ENCODE measurements at regions not wholly inside any gene's neighbourhood (a gene's known extent, or its start where the extent isn't known, plus 50 kb on each side); places are given as distances from the start of the nearest gene placed in this dataset.

GRCh38 chr2:2859732-2860131 is 517.9 kb downstream of the EIPR1 start:
- TF ChIP-seq FOS (IDR thresholded peaks at IDR 0.05; ENCODE audit: low read depth, low read length) (no peak), POLR2A (IDR thresholded peaks at IDR 0.05; ENCODE audit: low read depth, low read length) (no peak), NFE2L2 (IDR thresholded peaks at IDR 0.05; ENCODE audit: low read depth, low read length) (no peak), SMC3 (IDR thresholded peaks at IDR 0.05; ENCODE audit: low read depth, low read length) (no peak), MXI1 (IDR thresholded peaks at IDR 0.05; ENCODE audit: borderline replicate concordance, low read depth, low read length) (no peak), CEBPB (IDR thresholded peaks at IDR 0.05; ENCODE audit: low read depth, low read length) (no peak), RAD21 (IDR thresholded peaks at IDR 0.05; ENCODE audit: low read length) (no peak), RCOR1 (IDR thresholded peaks at IDR 0.05; ENCODE audit: insufficient replicate concordance, low read length) (no peak), BHLHE40 (IDR thresholded peaks at IDR 0.05; ENCODE audit: low read depth, low read length) (no peak), MAZ (IDR thresholded peaks at IDR 0.05; ENCODE audit: borderline replicate concordance, low read depth, low read length) (no peak)
- TF ChIP-seq, protein P1, sequence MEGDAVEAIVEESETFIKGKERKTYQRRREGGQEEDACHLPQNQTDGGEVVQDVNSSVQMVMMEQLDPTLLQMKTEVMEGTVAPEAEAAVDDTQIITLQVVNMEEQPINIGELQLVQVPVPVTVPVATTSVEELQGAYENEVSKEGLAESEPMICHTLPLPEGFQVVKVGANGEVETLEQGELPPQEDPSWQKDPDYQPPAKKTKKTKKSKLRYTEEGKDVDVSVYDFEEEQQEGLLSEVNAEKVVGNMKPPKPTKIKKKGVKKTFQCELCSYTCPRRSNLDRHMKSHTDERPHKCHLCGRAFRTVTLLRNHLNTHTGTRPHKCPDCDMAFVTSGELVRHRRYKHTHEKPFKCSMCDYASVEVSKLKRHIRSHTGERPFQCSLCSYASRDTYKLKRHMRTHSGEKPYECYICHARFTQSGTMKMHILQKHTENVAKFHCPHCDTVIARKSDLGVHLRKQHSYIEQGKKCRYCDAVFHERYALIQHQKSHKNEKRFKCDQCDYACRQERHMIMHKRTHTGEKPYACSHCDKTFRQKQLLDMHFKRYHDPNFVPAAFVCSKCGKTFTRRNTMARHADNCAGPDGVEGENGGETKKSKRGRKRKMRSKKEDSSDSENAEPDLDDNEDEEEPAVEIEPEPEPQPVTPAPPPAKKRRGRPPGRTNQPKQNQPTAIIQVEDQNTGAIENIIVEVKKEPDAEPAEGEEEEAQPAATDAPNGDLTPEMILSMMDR (conservative IDR thresholded peaks at IDR 0.05; ENCODE audit: low read depth, low read length): no peak
